WTC11 (cell line): ENCODE measurements at regions not wholly inside any gene's neighbourhood (a gene's known extent, or its start where the extent isn't known, plus 50 kb on each side); places are given as distances from the start of the nearest gene placed in this dataset.

Source experiments
- ATAC-seq: fragments of 200-7000 bp; cut with Tn5 transposase; 2 replicates; pipeline ENCODE4 v1.10.0; 2021; ENCODE audit warnings: mild to moderate bottlenecking, moderate library complexity
- CTCF ChIA-PET: fragments of 300-600 bp; sonication (Branson Sonifier 250); formaldehyde crosslinking; loops from one replicate; lab custom pipeline; 2021; ENCODE audit warnings: antibody characterized with exemption; lab: Charles Lee
- POLR2A ChIA-PET: fragments of 350-600 bp; sonication (Branson Sonifier 250); formaldehyde crosslinking; loops from one replicate; lab custom pipeline; 2021; ENCODE audit warnings: antibody characterized with exemption; lab: Charles Lee
- DNase-seq: peaks from one replicate; pipeline ENCODE4 v3.0.0; 2021; ENCODE audit warnings: low spot score
- H3K27ac Mint-ChIP-seq: 2 replicates; pipeline ENCODE4 v1.8.0; 2021; ENCODE audit warnings: mixed read lengths
- H3K27me3 Mint-ChIP-seq: 2 replicates; pipeline ENCODE4 v1.8.0; 2021; ENCODE audit warnings: low read depth, mild to moderate bottlenecking, moderate library complexity, mixed read lengths
- H3K36me3 Mint-ChIP-seq: 2 replicates; pipeline ENCODE4 v1.8.0; 2021; ENCODE audit warnings: mixed read lengths
- H3K4me1 Mint-ChIP-seq: 2 replicates; pipeline ENCODE4 v1.8.0; 2022; ENCODE audit warnings: mixed read lengths
- H3K4me3 Mint-ChIP-seq: 2 replicates; pipeline ENCODE4 v1.8.0; 2021; ENCODE audit warnings: mild to moderate bottlenecking, moderate library complexity, mixed read lengths
- H3K9me3 Mint-ChIP-seq: 2 replicates; pipeline ENCODE4 v1.8.0; 2021; ENCODE audit warnings: mixed read lengths
- ESRRA ChIP-seq: sonication (generic); formaldehyde crosslinking; IDR thresholded peaks from 2 replicates; pipeline ENCODE4 v1.8.1; 2022; ENCODE audit warnings: mild to moderate bottlenecking, missing genetic modification reagents, borderline replicate concordance
- GABPB1 ChIP-seq: sonication (generic); formaldehyde crosslinking; IDR thresholded peaks from 2 replicates; pipeline ENCODE4 v1.8.1; 2023; ENCODE audit warnings: mild to moderate bottlenecking, missing genetic modification reagents
- IRF2 ChIP-seq: sonication (generic); formaldehyde crosslinking; IDR thresholded peaks from 2 replicates; pipeline ENCODE4 v1.8.0; 2022; ENCODE audit warnings: low read depth, missing genetic modification reagents, borderline replicate concordance
- MXD4 ChIP-seq: fragments of 250-450 bp; sonication (Bioruptor Pico); IDR thresholded peaks from 2 replicates; pipeline ENCODE4 v1.8.0; 2021; ENCODE audit warnings: mild to moderate bottlenecking, moderate library complexity, borderline replicate concordance
- NFYB ChIP-seq: sonication (generic); formaldehyde crosslinking; conservative IDR thresholded peaks from 2 replicates; pipeline ENCODE4 v1.8.0; 2022; ENCODE audit warnings: low read depth, missing genetic modification reagents
- PRRX2 ChIP-seq: fragments of 250-450 bp; sonication (Bioruptor Pico); IDR thresholded peaks from 2 replicates; pipeline ENCODE4 v1.8.0; 2021; ENCODE audit warnings: mild to moderate bottlenecking
- SMAD3 ChIP-seq: sonication (generic); formaldehyde crosslinking; IDR thresholded peaks from 2 replicates; pipeline ENCODE4 v1.8.0; 2022; ENCODE audit warnings: missing genetic modification reagents, mild to moderate bottlenecking, borderline replicate concordance
- SOX15 ChIP-seq: fragments of 250-450 bp; sonication (Bioruptor Pico); IDR thresholded peaks from 2 replicates; pipeline ENCODE4 v1.9.0; 2021; ENCODE audit warnings: mild to moderate bottlenecking
- ZNF423 ChIP-seq: fragments of 250-450 bp; sonication (Bioruptor Pico); IDR thresholded peaks from 2 replicates; pipeline ENCODE4 v2.1.2; 2022; ENCODE audit warnings: mild to moderate bottlenecking, moderate library complexity
- TF ChIP-seq, protein P1 (sequence below): sonication (generic); formaldehyde crosslinking; IDR thresholded peaks from 2 replicates; pipeline ENCODE4 v1.8.1; 2023; ENCODE audit warnings: mild to moderate bottlenecking, moderate library complexity, missing genetic modification reagents
- TF ChIP-seq, protein P2 (sequence below): sonication (generic); formaldehyde crosslinking; conservative IDR thresholded peaks from 2 replicates; pipeline ENCODE4 v1.8.1; 2023; ENCODE audit warnings: mild to moderate bottlenecking, low read depth, missing genetic modification reagents, moderate library complexity
- TF ChIP-seq, protein P3 (sequence below): sonication (generic); formaldehyde crosslinking; IDR thresholded peaks from 2 replicates; pipeline ENCODE4 v1.8.1; 2023; ENCODE audit warnings: mild to moderate bottlenecking, missing genetic modification reagents
- TF ChIP-seq, protein P4 (sequence below): sonication (generic); formaldehyde crosslinking; IDR thresholded peaks from 2 replicates; pipeline ENCODE4 v1.8.0; 2022; ENCODE audit warnings: missing genetic modification reagents
- TF ChIP-seq, protein P5 (sequence below): fragments of 250-450 bp; sonication (Bioruptor Pico); conservative IDR thresholded peaks from 2 replicates; pipeline ENCODE4 v1.9.0; 2021; ENCODE audit warnings: mild to moderate bottlenecking
- TF ChIP-seq, protein P6 (sequence below): fragments of 250-450 bp; sonication (Bioruptor Pico); IDR thresholded peaks from 2 replicates; pipeline ENCODE4 v1.8.0; 2021; ENCODE audit warnings: mild to moderate bottlenecking
- TF ChIP-seq, protein P7 (sequence below): sonication (generic); formaldehyde crosslinking; IDR thresholded peaks from 2 replicates; pipeline ENCODE4 v1.8.1; 2023; ENCODE audit warnings: mild to moderate bottlenecking, missing genetic modification reagents

DNA sequence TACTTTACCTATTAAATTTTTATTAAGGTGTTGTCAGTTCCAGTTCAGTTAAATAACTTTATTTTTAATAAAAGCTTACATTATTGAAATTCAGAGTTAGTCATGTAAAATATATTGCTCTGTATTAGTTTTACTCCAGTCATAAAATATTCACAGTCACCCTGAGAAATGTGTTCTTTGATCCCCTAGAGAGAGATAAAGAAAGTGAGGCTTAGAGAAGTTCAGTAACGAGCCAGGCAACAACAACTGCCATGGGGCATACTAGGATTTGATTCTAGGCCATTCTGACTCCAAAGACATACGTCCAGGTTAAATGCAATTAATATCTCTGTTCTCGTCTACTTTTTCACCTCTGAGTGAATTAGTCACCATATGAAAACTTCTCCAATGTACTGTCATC lies 761.9 kb upstream of the CXADR start:
- no peak for DNase-seq
- ATAC-seq = no peak
- no peak overlapping the region for H3K27ac Mint-ChIP-seq
- H3K36me3 Mint-ChIP-seq = no peaks in the 10 kb centered on the region
- H3K9me3 Mint-ChIP-seq = no peaks in the 10 kb centered on the region
- ChIA-PET CTCF (no interaction called here), POLR2A (no interaction called here)
- no peaks in the 10 kb centered on the region for H3K27me3 Mint-ChIP-seq
- no peak overlapping the region for H3K4me3 Mint-ChIP-seq
- TF ChIP-seq IRF2 (CRISPR knock-in tag) (no peak), NFYB (CRISPR knock-in tag) (no peak), MXD4 (CRISPR knock-in tag) (no peak), ESRRA (CRISPR knock-in tag) (no peak), SMAD3 (CRISPR knock-in tag) (no peak), SOX15 (no peak), PRRX2 (CRISPR knock-in tag) (no peak), GABPB1 (CRISPR knock-in tag) (no peak), ZNF423 (no peak)
- TF ChIP-seq, protein P1, sequence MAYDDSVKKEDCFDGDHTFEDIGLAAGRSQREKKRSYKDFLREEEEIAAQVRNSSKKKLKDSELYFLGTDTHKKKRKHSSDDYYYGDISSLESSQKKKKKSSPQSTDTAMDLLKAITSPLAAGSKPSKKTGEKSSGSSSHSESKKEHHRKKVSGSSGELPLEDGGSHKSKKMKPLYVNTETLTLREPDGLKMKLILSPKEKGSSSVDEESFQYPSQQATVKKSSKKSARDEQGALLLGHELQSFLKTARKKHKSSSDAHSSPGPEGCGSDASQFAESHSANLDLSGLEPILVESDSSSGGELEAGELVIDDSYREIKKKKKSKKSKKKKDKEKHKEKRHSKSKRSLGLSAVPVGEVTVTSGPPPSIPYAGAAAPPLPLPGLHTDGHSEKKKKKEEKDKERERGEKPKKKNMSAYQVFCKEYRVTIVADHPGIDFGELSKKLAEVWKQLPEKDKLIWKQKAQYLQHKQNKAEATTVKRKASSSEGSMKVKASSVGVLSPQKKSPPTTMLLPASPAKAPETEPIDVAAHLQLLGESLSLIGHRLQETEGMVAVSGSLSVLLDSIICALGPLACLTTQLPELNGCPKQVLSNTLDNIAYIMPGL (CRISPR knock-in tag) = no peak
- TF ChIP-seq, protein P2, sequence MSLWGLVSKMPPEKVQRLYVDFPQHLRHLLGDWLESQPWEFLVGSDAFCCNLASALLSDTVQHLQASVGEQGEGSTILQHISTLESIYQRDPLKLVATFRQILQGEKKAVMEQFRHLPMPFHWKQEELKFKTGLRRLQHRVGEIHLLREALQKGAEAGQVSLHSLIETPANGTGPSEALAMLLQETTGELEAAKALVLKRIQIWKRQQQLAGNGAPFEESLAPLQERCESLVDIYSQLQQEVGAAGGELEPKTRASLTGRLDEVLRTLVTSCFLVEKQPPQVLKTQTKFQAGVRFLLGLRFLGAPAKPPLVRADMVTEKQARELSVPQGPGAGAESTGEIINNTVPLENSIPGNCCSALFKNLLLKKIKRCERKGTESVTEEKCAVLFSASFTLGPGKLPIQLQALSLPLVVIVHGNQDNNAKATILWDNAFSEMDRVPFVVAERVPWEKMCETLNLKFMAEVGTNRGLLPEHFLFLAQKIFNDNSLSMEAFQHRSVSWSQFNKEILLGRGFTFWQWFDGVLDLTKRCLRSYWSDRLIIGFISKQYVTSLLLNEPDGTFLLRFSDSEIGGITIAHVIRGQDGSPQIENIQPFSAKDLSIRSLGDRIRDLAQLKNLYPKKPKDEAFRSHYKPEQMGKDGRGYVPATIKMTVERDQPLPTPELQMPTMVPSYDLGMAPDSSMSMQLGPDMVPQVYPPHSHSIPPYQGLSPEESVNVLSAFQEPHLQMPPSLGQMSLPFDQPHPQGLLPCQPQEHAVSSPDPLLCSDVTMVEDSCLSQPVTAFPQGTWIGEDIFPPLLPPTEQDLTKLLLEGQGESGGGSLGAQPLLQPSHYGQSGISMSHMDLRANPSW (CRISPR knock-in tag) = no peak
- TF ChIP-seq, protein P3, sequence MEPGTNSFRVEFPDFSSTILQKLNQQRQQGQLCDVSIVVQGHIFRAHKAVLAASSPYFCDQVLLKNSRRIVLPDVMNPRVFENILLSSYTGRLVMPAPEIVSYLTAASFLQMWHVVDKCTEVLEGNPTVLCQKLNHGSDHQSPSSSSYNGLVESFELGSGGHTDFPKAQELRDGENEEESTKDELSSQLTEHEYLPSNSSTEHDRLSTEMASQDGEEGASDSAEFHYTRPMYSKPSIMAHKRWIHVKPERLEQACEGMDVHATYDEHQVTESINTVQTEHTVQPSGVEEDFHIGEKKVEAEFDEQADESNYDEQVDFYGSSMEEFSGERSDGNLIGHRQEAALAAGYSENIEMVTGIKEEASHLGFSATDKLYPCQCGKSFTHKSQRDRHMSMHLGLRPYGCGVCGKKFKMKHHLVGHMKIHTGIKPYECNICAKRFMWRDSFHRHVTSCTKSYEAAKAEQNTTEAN (CRISPR knock-in tag) = no peak
- TF ChIP-seq, protein P4, sequence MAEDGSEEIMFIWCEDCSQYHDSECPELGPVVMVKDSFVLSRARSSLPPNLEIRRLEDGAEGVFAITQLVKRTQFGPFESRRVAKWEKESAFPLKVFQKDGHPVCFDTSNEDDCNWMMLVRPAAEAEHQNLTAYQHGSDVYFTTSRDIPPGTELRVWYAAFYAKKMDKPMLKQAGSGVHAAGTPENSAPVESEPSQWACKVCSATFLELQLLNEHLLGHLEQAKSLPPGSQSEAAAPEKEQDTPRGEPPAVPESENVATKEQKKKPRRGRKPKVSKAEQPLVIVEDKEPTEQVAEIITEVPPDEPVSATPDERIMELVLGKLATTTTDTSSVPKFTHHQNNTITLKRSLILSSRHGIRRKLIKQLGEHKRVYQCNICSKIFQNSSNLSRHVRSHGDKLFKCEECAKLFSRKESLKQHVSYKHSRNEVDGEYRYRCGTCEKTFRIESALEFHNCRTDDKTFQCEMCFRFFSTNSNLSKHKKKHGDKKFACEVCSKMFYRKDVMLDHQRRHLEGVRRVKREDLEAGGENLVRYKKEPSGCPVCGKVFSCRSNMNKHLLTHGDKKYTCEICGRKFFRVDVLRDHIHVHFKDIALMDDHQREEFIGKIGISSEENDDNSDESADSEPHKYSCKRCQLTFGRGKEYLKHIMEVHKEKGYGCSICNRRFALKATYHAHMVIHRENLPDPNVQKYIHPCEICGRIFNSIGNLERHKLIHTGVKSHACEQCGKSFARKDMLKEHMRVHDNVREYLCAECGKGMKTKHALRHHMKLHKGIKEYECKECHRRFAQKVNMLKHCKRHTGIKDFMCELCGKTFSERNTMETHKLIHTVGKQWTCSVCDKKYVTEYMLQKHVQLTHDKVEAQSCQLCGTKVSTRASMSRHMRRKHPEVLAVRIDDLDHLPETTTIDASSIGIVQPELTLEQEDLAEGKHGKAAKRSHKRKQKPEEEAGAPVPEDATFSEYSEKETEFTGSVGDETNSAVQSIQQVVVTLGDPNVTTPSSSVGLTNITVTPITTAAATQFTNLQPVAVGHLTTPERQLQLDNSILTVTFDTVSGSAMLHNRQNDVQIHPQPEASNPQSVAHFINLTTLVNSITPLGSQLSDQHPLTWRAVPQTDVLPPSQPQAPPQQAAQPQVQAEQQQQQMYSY (CRISPR knock-in tag) = no peak
- TF ChIP-seq, protein P5, sequence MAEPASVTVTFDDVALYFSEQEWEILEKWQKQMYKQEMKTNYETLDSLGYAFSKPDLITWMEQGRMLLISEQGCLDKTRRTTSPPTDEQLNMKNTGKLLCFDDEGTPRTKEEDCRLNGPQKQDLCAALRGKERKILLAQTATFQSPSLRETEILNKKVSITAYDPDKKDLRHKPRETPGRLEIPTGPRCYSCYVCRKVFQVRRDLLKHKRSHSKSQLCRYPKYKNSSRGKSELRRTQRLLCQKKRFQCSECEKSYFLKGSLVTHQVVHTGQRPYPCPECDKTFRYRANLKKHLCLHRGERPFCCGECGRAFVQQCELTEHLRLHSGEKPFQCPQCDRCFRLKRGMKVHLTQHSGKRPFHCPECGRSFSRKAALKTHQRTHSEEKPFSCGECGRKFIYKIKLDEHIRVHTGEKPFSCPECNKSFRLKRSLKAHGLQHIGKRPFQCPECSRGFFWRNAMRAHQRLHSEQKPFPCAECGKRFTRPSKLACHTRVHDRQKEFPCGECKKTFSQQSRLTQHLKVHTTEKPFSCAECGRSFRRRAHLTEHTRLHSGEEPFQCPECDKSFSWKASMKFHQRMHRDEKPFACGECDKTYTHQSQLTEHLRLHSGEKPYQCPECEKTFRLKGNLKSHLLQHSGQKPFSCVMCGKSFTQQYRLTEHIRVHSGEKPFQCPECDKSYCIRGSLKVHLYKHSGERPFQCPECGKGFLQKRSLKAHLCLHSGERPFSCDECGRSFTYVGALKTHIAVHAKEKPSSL = no peak
- TF ChIP-seq, protein P6, sequence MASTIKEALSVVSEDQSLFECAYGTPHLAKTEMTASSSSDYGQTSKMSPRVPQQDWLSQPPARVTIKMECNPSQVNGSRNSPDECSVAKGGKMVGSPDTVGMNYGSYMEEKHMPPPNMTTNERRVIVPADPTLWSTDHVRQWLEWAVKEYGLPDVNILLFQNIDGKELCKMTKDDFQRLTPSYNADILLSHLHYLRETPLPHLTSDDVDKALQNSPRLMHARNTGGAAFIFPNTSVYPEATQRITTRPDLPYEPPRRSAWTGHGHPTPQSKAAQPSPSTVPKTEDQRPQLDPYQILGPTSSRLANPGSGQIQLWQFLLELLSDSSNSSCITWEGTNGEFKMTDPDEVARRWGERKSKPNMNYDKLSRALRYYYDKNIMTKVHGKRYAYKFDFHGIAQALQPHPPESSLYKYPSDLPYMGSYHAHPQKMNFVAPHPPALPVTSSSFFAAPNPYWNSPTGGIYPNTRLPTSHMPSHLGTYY (CRISPR knock-in tag) = no peak
- TF ChIP-seq, protein P7, sequence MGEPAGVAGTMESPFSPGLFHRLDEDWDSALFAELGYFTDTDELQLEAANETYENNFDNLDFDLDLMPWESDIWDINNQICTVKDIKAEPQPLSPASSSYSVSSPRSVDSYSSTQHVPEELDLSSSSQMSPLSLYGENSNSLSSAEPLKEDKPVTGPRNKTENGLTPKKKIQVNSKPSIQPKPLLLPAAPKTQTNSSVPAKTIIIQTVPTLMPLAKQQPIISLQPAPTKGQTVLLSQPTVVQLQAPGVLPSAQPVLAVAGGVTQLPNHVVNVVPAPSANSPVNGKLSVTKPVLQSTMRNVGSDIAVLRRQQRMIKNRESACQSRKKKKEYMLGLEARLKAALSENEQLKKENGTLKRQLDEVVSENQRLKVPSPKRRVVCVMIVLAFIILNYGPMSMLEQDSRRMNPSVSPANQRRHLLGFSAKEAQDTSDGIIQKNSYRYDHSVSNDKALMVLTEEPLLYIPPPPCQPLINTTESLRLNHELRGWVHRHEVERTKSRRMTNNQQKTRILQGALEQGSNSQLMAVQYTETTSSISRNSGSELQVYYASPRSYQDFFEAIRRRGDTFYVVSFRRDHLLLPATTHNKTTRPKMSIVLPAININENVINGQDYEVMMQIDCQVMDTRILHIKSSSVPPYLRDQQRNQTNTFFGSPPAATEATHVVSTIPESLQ (CRISPR knock-in tag) = no peak
- peaks cover 9% of the 10 kb centered on the region for H3K4me1 Mint-ChIP-seq
